Embryonic facial prominence (tissue), 1 donor: ENCODE measurements at regions not wholly inside any gene's neighbourhood (a gene's known extent, or its start where the extent isn't known, plus 50 kb on each side); places are given as distances from the start of the nearest gene placed in this dataset.
"Not testable (repeated sequence)": the region's sequence is repeated elsewhere in the genome, so short reads cannot be mapped to it uniquely, and the experiment has no call there.

ENCODE experiments used
- DNase-seq: peaks from one replicate; pipeline ENCODE4 v3.0.0-alpha.2; 2016; ENCODE audit errors: extremely low spot score

DNA sequence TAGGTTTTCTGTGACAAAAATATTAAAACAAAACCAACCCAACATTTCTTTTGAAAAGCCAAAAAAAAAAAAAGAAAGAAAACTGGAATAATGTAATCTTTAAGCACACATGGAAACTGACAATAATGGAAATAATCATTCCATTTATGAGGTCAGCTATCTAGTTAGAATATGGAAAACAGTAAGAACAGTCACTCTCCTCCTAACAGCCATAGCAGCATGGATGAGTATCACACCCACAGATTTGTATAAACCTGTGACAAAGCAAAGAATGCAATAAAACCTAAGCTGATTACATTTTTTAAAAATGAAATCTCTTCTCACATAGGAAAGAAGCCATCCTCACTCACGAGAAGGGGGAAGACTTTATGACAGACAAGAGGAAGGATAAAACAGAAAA is 437.8 kb downstream of the NYAP2 start:
- no peak for DNase-seq

DNA sequence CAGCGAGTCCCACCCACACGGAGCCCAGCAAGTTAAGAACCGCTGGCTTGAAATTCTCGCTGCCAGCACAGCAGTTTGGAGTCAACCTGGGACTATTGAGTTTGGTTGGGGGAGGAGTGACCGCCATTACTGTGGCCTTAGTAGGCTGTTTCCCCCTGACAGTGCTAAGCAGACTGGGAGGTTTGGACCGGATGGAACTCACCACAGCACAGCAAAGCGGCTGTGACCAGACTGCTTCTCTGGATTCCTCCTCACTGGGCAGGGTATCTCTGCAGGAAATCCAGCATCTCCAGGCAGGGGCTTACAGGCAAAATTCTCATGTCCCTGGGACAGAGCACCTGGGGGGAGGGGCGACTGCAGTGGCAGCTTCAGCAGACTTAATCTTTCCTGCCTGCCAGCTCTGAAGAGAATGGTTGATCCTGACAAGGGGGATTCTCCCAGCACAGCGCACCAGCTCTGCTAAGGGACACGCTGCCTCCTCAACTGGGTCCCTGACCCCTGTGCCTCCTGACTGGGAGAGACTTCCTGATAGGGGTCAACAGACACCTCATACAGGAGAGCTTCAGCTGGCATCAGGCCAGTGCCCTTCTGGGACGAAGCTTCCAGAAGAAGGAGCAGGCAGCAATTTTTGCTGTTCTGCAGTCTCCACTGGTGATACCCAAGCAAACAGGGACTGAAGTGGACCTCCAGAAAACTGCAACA is 425.4 kb downstream of the NYAP2 start:
- no peak for DNase-seq

DNA sequence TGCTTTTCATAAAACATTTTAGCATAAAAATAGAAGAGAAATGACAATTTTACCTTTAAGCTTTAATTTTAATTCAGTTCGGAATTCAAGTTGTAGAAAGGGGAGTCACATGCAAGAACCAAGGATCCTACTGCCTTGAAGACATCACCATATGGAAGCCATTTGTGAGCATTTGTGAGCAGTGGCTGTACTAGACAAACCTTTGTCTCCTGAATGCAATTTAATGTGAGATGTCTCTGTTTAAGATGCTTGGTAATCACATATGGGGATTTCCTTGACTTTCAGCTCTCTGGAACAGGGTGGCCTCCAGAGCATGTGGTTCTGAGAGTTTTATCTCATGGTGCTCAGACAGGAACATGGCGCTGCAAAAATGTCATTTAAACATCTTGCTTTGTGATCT is 421.8 kb downstream of the NYAP2 start:
- DNase-seq = no peak

DNA sequence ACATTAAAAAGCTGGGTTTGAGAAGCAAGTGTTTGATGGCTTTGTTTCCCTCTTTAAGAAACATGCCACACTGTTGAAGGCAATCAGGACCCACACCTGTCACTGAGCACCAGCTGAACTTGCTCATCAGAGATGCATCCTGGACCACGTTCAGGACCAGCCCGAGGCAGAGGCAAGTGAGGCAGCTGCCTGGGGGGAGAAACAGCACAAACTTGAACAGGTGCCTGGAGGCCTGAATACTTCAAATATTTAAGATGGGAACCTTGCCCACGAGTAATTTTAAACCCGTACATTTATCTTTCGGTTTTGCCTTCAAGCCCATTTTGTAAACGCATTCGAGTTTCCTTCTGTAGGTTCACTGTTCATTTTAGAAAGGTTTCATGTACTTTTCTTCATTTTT is 421.3 kb downstream of the NYAP2 start:
- DNase-seq = no peak

DNA sequence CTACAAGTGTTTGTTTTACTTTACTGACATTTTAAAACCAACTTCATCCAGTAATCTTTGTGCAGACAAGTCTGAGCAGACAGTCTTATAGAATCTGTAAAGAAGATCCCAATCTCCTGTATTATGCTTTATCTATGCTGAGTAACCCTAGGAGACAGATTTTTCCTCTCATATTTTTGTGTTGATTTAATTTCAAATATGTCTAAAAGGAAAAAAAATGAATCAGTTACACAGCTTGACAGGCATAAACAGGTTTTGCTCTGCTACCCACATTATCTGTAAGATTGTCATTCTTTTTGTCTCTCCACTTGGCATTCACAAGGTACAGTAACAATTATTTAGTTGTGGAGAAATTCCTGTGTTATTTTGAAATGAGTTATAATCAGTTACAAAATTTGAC is 415.0 kb downstream of the NYAP2 start:
- DNase-seq = no peak

DNA sequence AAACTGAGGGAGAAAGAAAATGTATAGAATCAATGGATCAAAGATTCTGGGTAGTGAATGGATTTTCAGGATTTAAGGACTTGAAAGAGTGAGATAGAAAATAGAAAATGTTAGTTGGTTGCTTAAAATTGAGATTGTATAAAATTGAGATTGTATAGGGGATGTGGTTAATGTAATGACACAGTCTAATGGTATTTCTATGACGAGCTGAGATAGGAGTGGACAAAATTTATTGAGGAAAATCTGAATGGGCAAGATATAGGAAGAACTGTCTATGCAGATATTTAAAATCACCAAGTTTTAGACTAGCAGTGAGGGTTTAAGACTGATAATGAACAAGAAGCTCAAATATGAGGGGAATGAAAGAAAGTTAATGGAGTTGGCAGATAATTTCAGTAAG is 406.6 kb downstream of the NYAP2 start:
- DNase-seq = no peak

DNA sequence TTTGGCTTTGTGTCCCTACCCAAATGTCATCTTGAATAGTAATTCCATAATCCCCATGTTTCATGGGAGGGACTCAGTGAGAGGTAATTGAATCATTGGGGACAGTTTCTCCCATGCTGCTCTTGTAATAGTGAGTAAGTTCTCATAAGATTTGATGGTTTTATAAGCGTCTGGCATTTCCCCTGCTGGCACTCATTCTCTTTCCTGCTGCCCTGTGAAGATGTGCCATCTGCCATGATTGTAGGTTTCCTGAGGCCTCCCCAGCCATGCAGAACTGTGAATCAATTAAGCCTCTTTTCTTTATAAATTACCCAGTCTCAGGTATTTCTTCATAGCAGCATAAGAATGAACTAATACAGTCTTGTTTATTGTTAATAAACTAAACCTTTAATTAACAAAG is 402.6 kb downstream of the NYAP2 start:
- not testable (repeated sequence) for DNase-seq

DNA sequence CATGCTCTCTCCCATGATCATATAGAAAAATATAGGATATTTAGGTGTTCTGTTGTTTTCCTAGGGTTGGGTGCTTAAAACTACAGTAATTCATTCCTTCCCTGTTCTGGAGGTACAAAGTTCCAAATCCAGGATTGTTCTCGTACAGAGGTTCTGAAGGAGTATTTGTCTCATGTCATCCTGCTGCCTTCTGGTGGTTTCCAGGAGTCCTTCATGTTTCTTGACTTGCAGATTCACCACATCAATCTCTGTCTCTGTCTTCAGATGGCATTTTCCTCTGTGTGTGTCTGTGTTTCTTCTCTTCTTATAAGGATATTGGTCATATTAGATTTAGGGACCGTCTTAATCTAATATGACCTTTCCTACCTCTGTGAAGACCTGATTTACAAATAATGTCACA is 397.9 kb downstream of the NYAP2 start:
- no peak for DNase-seq

DNA sequence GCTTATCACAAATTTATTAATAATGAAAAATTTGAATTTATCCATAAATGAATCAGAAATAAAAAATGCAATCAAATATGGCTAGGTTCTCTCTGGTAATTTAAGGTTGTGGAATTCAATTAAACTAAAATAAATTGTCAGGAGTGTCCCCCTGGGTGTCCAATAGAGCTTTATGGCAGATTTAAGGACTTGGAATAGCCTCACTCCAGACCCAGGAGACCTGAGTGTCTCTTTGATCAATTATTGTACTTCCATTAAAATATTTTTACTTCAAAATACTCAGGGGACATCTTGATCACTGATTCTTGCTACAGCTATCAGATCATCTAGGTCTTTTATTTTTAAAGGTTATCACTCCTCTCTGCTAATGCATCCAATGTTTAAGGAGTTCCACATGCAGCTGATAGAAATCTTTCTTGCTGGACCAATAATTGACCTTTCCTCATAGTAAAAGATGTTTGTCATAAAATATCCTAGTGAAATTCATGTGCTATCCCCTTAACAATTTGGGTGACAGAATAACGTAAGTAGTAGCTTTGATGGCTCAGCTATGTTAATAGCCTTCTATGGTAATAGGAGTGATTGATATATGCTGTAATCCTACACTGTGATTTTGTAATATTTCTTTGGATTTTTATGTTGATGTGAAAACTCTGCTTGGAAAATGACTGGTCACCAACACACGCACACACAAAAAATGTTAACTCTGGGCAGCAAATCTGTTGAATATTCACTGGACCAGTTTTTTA is 395.3 kb downstream of the NYAP2 start:
- DNase-seq = no peak

DNA sequence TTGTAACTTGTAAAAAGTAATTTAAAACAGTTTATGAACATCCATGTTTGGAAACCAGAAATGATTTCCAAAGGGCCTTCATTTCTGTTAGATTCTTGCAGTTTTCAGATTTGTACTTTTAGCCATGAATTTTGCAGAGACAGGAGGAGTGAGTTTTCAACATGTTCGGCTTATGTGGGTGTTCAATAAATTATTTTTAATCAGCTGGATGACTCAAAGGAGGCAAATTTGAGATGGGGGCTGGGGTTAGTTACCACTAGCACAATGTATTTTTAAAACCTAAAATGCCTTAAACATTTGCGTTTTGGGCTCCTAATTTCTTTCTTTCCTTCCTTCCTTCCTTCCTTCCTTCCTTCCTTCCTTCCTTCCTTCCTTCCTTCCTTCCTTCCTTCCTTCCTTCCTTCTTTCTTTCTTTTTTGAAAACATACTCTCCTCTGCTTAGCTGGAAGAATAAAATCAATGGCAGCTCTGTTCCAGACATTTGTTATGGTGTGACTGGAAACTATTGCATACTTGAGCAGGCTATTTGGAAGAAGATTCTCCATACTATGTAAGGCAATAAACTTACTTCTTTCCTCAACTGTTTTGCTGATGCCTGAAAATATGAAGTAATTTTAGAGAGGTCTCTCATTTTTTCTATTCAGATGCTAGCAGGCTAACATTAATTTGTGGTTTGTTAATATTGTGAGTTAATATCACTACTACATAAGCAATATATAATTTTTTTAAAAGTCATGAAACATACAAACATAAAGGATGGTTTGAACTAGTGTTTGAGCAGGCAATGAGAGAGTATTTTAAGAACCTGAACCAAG is 394.4 kb downstream of the NYAP2 start:
- DNase-seq = no peak

DNA sequence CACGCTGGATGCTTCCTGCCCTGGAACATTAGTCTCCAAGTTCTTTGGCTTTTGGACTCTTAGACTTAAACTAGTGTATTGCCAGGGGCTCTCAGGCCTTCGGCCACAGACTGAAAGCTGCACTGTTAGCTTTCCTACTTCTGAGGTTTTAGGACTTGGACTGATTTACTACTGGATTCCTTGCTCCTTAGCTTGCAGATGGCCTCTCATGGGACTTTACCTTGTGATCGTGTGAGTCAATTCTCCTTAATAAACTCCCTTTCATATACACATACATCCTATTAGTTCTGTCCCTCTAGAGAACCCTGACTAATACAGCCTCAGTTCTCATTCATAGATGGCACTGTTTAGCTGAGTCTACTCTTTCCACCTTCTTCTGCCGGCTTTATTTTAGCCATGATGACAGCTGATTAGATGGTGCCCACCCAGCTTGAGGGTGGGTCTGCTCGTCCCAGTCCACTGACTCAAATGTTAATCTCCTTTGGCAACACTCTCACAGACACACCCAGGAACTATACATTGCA is 389.1 kb downstream of the NYAP2 start:
- DNase-seq = no peak

DNA sequence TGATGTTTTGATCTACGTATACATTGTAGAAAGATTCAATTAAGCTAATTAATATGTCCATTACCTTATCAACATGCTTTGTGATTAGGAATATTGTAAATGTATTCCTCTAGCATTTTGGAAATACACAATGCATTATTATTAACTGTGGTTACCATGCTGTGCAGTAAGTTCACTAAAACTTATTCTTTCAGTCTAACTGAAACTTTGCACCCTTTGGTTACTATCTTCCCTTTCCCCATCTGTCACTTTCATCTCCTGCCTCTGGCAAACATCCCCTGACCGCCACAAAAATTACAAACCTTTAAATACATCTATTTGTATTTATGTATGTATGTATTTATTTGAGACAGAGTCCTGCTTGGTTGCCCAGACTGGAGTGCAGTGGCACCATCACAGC is 388.0 kb downstream of the NYAP2 start:
- no peak for DNase-seq

DNA sequence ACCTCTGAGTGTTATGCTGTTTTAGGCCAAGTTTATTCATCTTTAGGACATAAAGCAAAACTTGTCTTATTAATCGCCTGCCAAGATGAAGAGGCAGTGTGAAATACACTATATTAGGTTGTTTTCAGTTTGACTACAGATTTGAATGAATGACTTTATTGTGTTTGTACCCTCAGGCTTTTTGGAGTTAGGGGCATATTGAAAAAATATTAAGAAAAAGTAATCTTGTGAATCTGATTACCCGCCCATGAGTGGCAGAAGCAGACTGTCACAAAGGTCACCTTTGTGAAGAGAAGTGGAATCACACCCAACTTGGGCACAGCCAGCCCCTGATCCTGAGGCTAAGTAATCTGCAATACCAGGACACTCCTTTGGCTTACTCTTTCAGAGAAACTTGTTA is 382.5 kb downstream of the NYAP2 start:
- DNase-seq = no peak

DNA sequence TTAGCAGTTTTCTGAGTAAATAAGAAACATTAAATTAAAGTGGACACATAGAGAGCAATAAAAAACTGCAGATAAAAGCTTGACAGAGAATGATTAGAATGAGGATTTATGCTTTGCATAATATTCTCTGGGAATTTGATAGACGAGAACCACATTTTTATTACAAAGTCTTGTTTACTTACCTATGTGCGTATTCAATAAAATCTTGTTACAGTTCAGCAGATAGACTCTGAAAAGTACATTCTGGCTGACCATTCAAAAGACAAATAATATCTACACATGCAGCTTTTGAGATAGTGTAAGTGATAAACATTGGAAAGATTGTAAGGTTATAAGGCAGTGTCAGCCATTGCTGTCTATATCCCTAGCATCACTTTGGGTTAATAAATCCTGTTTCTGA is 381.6 kb downstream of the NYAP2 start:
- no peak for DNase-seq

DNA sequence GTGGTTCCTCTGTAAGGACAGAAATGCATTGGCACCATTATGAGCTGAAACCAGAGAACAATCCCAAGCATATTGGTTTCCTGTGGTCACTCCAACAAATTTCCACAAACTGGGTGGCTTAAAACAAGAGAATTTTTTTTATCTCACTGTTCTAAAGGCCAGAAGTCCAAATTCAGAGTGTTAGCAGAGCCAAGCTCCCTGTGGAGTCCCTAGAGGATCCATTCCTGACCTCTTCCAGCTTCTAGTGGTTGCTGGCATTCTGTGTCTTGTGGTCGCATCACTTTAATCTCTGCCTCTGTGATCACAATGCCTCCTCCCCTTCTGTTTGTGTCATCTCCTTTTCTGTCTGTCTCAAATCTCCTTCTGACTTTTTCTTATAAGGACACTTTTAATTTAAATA is 380.3 kb downstream of the NYAP2 start:
- no peak for DNase-seq

DNA sequence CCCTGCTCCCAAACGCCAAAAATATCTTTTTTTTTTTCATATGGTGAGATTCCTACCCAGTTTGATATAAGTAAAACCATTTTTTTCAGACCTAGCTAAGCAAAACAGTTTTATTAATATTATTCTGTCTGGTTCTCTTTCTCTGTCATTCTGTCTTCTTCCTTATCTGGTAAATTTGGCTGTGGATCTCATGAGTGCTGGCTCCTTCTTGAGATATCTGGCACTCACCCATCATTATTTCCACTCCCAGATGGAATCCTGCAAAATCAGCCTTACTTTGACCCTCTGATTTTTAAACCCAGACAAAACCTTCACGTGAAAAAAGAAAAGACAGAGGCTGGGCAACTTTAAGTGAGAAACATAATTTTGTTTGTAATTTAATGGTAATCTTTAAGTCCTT is 373.6 kb downstream of the NYAP2 start:
- no peak for DNase-seq

DNA sequence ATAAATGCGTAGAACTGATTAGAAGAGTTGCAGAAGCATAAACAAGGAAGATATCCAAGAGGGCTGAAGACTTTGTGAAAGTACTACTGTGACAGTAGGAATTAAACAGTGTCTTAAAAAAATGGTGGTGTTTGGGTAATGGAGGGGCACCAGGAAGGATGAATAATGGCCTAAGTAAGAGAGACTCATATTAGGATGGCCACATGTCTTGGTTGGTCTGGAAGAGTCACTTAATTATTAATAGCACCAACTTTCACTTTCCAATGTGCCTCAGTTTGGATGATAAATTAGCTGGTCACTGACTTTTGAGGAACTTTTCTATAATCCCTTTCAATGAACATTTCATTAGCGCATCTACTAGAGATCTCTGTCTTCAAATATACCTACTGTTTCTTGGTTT is 372.2 kb downstream of the NYAP2 start:
- no peak for DNase-seq

DNA sequence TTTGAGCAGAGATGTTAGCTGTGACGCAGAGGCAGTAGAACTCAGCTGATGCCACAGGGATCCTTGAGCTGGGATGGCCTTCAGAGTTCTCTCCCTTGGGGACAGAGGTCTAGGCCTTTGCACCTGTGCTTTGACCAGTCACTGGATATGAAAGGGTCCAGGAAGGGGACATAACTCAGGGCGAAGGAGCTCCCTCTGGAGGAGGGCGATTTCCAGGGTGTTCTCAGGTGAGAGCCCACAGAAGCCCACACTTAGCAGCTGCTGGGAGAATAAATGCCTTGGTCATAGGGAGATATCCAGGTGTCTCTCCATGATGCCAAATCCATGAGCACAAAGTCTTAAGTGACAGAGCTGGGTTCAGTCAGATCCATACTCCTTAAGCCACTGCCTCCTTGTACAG is 369.2 kb downstream of the NYAP2 start:
- DNase-seq = no peak

DNA sequence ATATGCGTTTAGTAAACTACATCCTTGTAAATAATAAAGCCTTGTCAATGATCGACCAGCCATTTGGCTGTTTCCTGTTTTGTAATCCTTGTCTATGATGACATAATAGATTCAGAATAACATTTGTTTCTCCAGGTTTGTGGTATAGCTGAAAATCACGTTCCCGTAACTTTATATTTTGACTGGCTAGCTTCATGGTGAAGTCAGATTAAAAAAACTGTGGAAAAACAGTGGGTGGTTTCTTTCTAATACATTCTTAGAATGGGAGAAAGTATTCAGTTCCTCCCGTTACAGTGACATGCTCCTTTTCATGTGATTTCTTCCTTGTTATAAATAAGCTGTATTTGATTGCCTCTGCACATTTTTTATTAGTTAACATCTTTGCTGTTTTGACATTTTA is 366.9 kb downstream of the NYAP2 start:
- peak; percentile 43 for DNase-seq

DNA sequence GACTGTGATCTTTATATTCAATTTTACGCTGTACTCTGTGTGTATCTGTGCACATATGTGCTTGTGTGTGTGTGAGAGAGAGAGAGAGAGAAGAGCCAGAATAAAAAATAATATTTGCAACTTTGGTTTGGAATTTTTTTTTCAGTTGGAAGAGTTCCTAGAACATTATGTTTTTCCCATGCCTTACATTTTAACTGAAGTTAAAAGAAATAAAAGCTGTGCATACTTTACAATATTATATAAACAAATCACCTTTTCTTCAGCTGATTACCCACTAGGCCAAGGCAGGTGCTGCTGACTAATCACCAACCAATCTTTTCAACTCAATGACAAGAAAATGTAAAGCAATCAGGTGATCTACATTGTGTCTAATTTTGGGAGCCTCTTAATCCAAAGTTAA is 366.3 kb downstream of the NYAP2 start:
- DNase-seq = no peak

DNA sequence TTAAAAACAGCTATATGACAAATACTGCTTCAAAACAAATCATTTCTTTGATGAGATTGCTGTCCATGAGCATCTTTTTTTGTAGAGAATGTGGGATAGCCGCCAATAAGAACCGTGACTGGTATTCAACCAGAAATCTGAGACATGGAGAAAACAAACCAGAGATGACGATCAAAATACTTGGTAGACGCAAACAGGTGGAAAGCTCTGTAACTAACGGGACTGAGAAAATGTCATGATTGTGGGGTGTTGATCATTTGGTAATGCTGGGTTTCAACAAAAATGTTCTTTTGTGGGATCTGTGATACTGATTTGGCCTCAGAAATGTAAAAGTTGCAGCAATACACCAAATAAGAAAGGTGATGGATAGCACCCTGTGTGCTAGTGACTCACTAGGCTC is 364.8 kb downstream of the NYAP2 start:
- no peak for DNase-seq

DNA sequence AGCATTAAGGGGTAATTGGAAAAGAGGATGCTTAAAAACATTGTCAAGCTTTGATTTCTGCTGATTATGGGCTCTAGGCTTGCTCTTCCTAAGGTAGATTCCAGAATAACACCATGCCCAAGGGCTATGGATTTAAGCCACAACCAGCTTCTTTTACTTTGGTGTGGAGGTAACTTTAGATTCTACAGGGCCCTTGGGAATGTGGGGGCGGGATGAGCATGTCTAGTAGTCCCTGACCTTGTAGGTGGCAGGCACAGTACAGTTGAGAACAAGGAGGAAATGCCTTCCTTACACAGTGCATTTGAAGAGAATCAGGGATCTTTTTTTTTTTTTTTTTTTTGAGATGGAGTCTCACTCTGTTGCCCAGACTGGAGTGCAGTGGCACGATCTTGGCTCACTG is 364.2 kb downstream of the NYAP2 start:
- no peak for DNase-seq

DNA sequence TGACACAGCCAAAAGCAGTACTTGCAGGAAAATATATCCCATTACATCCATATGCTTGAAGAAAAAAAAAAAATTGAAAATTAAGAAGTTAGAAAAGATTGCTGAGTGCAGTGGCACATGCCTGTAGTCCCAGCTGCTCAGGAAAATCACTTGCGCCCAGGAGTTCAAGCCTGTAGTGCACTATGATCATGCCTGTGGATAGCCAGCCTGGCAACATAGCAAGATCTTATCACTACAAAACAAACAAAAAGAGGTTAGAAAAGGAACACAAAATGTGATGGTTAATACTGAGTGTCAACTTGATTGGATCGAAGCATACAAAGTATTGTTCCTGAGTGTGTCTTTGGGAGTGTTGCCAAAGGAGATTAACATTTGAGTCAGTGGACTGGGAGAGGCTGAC is 361.9 kb downstream of the NYAP2 start:
- no peak for DNase-seq
